ENCODE measurements at regions not wholly inside any gene's neighbourhood (a gene's known extent, or its start where the extent isn't known, plus 50 kb on each side); places are given as distances from the start of the nearest gene placed in this dataset.
"Not testable (repeated sequence)": the region's sequence is repeated elsewhere in the genome, so short reads cannot be mapped to it uniquely, and the experiment has no call there.

DNA sequence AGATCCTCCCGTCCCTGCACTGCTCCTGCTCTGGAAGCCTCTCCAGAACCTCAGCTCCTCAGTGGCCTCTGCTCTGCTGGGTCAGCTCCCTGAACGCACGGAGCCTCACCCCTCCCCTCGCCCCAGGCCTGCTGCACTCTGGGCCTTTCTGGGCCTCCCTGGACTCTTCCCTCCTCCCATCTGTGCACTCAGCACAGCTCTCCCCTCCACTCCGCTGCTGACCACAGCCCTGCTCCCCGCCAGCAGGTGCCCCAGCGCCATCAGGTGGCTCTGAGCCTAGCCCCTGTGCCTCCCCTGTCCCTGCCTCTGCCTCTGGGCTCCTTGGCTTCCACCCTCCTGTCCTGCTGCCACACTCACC is 121.0 kb downstream of the TMEM121 start:
- not testable (repeated sequence) for TF ChIP-seq CEBPB (IDR thresholded peaks at IDR 0.05; ENCODE audit: borderline replicate concordance, low read depth, low read length); ZBTB20 (CRISPR knock-in tag; IDR thresholded peaks at IDR 0.05; ENCODE audit: borderline replicate concordance, low read depth); HMG20B (CRISPR knock-in tag; conservative IDR thresholded peaks at IDR 0.05); ZFX (CRISPR knock-in tag; IDR thresholded peaks at IDR 0.05; ENCODE audit: low read depth); STAT5B (CRISPR knock-in tag; IDR thresholded peaks at IDR 0.05); FOXK2 (IDR thresholded peaks at IDR 0.05); TAF1 (CRISPR knock-in tag; IDR thresholded peaks at IDR 0.05); JUN (CRISPR knock-in tag; IDR thresholded peaks at IDR 0.05); POLR2AphosphoS2 (IDR thresholded peaks at IDR 0.05; ENCODE audit: low read depth, low read length); TOPORS (CRISPR knock-in tag; IDR thresholded peaks at IDR 0.05); CTCF (CRISPR knock-in tag; IDR thresholded peaks at IDR 0.05); ZNF615 (CRISPR knock-in tag; IDR thresholded peaks at IDR 0.05; ENCODE audit: borderline replicate concordance); CSRNP1 (CRISPR knock-in tag; IDR thresholded peaks at IDR 0.05); ZNF136 (CRISPR knock-in tag; IDR thresholded peaks at IDR 0.05; ENCODE audit: low read depth)

All from HepG2 (cell line).